TTC549 (cell line): ENCODE measurements at regions not wholly inside any gene's neighbourhood (a gene's known extent, or its start where the extent isn't known, plus 50 kb on each side); places are given as distances from the start of the nearest gene placed in this dataset.
"Not testable (repeated sequence)": the region's sequence is repeated elsewhere in the genome, so short reads cannot be mapped to it uniquely, and the experiment has no call there.

ENCODE experiments used
- FAIRE-seq: peaks from 2 replicates; lab custom pipeline; 2012; peaks lifted over from hg19 to GRCh38; lab: Jason Lieb, UNC

DNA sequence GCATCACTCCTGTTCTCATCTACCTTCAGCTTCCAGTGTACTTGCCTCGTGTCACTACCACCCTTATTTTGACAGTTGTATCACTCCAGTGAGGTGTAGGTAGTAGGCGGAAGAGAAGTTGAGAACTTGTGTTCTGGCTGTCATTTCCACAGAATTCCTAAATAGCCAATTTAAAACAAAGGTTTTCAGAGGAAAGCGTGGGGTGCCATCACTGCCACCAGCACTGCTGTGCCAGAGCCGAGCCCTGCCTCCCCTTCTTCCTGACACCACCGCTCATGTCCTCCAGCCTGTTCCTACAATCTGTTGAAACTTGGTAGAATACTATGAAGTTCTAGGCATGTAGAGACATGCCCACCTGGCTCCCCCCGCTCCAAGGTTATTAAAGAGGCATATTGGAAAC lies 215.8 kb downstream of the TANC2 start:
- FAIRE-seq, result no peak

DNA sequence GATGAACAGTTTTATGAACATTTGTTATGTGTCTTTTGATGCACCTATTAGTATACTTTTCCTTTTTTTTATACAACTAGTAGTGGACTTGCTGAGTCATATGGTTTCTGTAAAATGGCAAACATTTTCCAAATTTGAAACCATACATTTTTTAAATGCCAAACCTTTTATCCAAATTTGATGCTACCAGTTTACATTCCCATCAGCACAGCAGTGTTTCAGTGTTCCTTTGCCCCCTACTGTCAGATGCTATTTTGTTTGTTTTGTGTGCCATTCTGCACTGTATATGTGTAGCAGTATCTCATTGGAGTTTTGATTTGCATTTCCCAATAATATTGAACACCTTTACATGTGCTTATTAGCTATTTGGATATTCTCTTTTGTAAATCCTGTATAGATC lies 219.4 kb downstream of the TANC2 start:
- no peak for FAIRE-seq

DNA sequence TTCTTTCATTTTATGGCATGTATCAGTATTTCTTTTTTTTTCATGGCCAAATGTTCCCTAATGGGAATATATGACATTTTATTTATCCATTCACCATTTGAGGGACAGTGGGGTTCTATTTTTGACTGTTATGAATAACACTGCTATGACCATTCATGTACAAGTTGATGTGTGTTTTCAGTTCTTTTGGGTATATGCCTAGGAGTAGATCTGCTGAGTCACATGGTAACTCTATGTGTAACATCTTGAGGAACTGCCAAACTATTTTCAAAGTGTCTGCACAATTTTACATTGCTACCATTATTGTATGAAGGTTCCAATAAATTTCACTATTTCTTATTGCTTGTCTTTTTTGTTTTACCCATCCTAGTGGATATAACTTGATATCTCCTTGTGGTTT lies 223.0 kb downstream of the TANC2 start:
- no peak for FAIRE-seq

DNA sequence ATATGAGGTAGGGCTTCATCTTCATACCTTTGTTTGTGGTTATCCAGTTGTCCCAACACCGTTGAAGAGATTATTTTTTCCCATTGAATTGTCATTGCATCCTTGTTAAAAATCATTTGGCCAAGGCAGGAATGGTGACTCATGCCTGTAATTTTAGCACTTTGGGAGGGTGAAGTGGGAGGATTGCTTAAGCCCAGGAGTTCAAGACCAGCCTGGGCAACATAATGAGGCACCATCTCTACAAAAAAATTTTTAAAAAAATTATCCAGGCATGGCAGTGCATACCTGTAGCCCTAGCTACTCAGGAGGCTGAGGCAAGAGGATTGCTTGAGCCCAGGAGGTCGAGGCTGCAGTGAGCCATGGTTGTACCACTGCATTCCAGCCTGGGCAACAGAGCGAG lies 223.9 kb downstream of the TANC2 start:
- FAIRE-seq, result no peak

- FAIRE-seq, result no peak
Measured at GRCh38 chr17:63190821-63191370, 224.9 kb downstream of the TANC2 start.

GRCh38 chr17:63191610-63192009 lies 225.6 kb downstream of the TANC2 start:
- no peak for FAIRE-seq

GRCh38 chr17:63193827-63194226 lies 227.8 kb downstream of the TANC2 start:
- no peak for FAIRE-seq

DNA sequence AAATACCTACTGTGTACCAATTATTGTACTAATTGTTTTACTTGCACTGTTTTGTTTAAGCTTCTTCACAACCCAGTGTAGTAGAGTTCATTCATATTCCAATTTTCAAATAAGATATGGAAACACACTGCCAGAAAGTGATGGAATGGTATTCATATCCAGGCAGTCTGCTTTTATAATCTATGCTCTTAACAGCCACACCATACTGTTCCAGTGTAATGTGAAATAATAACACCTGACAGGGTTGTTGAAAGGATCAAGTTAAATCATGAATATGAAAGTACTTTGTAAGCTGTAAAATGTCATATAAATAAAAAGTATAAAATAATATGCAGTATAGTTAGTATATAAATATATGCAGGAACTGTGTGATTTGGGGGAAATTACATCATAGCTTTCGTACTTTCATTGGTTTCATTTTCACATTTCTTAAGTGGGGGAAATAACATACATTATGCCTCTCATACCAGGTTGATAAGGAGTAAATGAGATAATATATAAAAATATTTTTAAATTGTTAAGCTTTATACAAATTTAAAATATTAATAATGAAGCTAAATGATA lies 230.8 kb downstream of the TANC2 start:
- FAIRE-seq, result no peak

DNA sequence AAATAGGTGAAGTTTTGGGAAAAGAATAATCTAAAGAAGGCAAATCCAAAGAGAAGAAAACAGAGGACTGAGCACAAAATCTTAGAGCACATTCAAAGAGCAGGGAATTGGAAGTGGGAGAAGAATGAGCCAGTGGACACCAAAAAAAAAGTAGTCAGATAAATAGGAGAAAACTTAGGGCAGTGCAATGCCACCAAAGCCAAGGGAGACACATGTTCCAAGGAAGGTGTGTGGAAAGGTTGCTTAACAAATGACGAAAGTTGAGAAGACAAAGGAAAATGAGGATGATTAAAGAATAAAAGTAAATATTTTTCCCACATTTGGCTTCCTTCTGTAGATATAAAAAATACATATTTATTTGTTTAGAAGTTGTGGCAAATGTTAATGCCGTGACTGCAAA lies 237.6 kb downstream of the TANC2 start:
- no peak for FAIRE-seq

- no peak for FAIRE-seq
Measured at GRCh38 chr17:63221939-63222338, 224.2 kb downstream of the CYB561 start.

- FAIRE-seq, result no peak
Measured at GRCh38 chr17:63222655-63223054, 223.5 kb downstream of the CYB561 start.

DNA sequence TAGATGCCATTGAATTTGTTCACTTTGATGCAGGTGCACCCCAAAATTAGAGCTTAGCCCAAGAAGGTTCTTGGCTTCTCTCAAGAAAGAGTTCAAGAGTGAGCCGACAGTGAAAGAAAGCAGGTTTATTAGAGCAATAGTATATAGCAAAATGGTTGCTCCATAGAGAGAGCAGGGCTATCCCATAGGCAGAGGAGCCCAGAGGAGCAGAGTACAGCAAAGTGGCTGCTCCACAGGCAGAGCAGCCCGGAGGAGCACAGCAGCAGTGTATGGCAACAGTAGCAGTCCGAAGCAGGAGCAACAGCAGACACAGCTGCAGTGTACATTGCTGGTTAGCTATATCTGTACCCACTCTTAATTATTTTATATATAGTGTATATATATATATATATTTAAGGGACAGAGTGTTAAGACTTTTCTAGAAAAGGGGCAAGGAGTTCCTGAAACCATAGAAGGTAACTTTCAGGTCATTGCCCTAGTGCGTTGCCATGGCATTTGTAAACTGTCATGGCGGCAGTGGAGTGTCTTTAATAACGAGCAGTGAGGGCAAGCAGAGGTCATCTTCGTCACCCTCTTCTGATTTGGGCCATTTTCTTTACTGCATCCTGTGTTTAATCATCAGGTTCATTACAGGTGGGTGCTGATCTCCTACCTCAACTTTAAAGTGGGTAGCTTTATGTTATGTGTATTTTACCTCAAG lies 222.7 kb downstream of the CYB561 start:
- no peak for FAIRE-seq

DNA sequence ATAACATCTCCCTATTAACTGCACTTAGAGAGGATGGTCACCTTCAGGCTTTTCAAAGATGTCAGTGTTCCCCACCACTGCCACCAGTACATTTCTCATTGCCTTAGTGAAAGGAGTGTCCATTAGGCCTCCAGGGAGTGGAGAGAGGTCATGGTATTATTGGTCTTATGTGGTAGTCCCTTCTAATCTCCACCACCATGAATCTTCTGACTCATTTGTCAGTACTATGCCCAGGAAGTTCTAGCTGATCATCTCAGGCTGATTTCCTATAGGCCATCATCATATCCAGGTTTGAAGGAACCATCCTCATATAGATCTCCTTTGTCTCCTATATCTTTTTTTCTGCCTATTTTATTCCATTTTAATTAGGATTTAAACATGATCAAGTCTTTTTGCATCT lies 221.5 kb downstream of the CYB561 start:
- FAIRE-seq, result no peak

GRCh38 chr17:63226720-63227119 lies 219.4 kb downstream of the CYB561 start:
- FAIRE-seq, result not testable (repeated sequence)

GRCh38 chr17:63231015-63231620 lies 215.0 kb downstream of the CYB561 start:
- not testable (repeated sequence) for FAIRE-seq

DNA sequence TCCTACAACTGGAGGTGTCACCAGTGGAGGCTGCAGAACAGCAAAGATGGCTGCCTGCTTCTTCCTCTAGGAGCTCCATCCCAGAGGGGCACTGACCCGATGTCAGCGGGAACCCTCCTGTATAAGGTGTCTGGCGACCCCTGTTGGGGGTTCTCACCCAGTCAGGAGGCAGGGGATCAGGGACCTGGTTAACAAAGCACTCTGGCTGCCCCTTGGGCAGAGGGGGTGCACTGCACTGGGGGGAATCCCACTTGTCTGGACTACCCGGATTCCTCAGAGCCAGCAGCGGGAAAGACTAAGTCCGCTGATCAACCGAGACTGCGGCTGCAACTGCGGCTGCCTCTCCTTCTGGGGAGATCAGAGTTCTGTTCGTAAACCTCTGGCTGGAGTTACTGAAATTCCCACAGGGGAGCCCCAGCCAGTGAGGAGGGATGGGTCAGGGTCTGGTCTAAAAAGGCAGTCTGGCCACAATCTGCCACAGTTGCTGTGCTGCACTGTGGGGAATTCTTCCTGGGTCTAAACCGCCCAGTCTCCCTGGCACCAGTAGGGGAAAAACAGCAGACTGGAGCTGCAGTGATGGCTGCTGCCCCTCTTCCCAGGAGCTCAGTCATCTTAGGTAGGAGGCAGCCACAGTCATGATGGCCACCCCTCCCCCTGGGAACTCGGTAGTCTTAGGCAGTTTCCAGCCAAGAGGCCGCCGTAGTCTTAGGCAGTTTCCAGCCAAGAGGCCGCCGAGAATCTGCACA lies 213.4 kb downstream of the CYB561 start:
- no peak for FAIRE-seq

- FAIRE-seq, result no peak
Measured at GRCh38 chr17:63240106-63240505, 206.0 kb downstream of the CYB561 start.

GRCh38 chr17:63246344-63246743 lies 199.8 kb downstream of the CYB561 start:
- no peak for FAIRE-seq

DNA sequence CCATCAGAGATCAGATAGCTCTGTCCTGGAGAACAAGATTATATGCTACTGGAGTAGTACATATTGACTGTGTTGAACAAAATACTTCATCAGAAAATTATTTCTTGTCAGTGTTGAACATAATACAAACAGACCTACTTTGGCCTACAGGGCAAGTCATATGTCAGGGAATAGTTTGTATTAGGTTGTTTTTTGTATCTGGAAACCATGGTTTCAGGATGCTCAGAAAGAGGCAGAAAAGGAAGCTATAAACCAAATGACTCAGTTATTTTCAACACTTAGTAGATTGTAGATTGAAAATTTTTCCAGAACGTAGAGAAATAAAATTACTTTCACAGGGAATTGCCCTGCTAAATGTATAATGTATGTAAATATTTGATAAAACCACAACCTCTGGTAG lies 198.4 kb downstream of the CYB561 start:
- no peak for FAIRE-seq

DNA sequence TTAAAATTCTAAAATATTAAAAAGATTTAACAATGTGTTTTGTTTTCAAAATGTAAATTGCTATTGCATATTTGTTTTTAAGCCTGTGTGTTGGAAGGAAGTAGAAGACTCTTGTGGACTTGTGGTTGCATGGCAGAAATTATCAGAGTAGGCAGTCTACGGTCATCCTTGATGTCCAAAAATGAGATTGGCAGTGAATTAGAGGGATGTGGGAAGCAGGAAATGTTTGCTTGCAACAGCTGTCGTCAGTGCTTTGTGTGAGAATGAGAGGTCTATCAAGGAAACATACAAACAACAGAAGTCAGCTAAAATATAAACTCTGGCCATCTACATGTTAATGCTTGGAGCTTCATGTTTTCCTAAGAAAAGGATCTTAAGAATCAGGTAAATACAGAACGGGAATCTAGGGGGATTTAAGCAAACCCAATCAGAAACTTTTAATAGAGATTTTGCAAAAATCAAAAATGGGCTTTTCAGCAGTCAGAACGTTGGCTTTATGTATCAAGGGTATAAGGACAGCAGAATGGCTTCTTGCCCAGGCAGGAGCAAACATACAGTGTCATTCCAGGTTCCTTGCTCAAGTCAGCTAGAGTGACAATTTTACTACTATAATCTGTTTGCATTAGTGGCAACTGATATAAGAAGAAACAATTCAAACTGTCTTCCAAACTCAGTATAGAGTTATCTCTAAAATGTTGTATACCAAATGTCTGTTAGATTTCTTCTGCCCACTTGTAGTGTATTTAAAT lies 196.7 kb downstream of the CYB561 start:
- no peak for FAIRE-seq

- no peak for FAIRE-seq
Measured at GRCh38 chr17:63250830-63251229, 195.3 kb downstream of the CYB561 start.

DNA sequence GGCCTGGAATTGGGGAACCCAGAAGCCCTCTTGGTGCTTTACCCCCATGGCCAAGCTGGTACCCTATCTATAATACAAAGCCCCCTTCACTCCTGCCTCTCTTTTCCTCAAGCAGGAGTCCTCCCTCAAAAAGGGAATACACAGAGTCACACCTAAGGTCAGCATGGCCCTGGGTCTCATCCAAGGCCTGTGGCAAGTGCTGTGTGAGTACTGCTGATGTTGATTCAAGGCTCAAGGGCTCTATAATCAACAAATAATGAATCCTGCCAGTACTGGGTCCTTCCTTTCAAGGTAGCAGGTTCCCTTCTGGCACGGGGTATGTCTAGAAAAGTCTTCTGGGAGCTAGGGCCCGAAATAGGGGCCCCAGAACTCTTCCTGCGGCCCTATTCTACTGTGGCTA lies 187.3 kb downstream of the CYB561 start:
- no peak for FAIRE-seq
